Pancreas (tissue), 10 donors: ENCODE measurements at regions not wholly inside any gene's neighbourhood (a gene's known extent, or its start where the extent isn't known, plus 50 kb on each side); places are given as distances from the start of the nearest gene placed in this dataset.

ENCODE experiments used
- ATAC-seq, 4 donors: fragments of 200-7000 bp; cut with Tn5 transposase; one replicate each; pipeline versions ENCODE4 v1.8.0 to v1.9.1; 2020; ENCODE audit warnings: mild to moderate bottlenecking in 4 of 4, moderate library complexity in 4 of 4
- DNase-seq, 6 donors: peaks; one replicate each; pipeline ENCODE4 v3.0.0-alpha.2; 2020
- FAIRE-seq: peaks from 2 replicates; lab custom pipeline; 2012; peaks lifted over from hg19 to GRCh38; lab: Jason Lieb, UNC
- H3K27ac ChIP-seq, 4 donors: fragments of 200-600 bp; sonication (generic); 1 replicate in 3 of 4; 2 replicates in 1 of 4; pipeline versions ENCODE4 v1.5.0 to v1.8.0; 2020
- H3K27me3 ChIP-seq, 4 donors: fragments of 200-600 bp; one replicate each; pipeline ENCODE4 v1.8.0; 2021
- H3K36me3 ChIP-seq, 3 donors: fragments of 200-600 bp; sonication (generic) in 1 of 3; one replicate each; pipeline versions ENCODE4 v1.5.0 to v1.8.0; 2020 to 2021
- H3K4me1 ChIP-seq, 3 donors: fragments of 200-600 bp; one replicate each; pipeline ENCODE4 v1.8.0; 2021
- H3K4me3 ChIP-seq, 4 donors: fragments of 200-600 bp; sonication (generic) in 2 of 4; one replicate each; pipeline versions ENCODE4 v1.5.0 to v1.8.0; 2020 to 2021
- H3K9me3 ChIP-seq, 4 donors: fragments of 200-600 bp; one replicate each; pipeline ENCODE4 v1.8.0; 2021
- WGBS, 2 donors: extraction: QIAGEN DNeasy Blood & Tissue Kit; methylation state at CpG; one replicate each; pipeline ENCODE4 v1.1.7; 2013; 5-methylcytosine and 5-hydroxymethylcytosine counted together
- intact Hi-C, 3 donors: fragments of 100-400 bp; cut with DNase I; formaldehyde crosslinking; loops; one replicate each; pipeline versions ENCODE4 v1.11.1 to v1.14.2; 2022
- TF ChIP-seq, protein P1 (sequence below), 4 donors: fragments of 200-600 bp; sonication (generic) in 3 of 4; IDR thresholded peaks; one replicate each; pipeline versions ENCODE4 v1.5.0 to v1.8.0; 2021; ENCODE audit warnings: antibody characterized with exemption in 4 of 4
- donor health status: healthy with polysubstance abuse.
- donor health status: DM: no; HTN: no; CAD: no; lungs with moderate emphysema.
- donor health status: DM: no; HTN: no; CAD: no.
- donor health status: control.
- donor health status: control.
- donor health status: Bipolar disorder and iron deficiency.
- donor health status: DM: yes; HTN: yes; CAD: no.
- donor health status: DM: no; HTN: no; CAD: no.
- donor health status: DM: no; HTN: no; CAD: no.
- donor health status: DM: yes; HTN: yes; CAD: no.

DNA sequence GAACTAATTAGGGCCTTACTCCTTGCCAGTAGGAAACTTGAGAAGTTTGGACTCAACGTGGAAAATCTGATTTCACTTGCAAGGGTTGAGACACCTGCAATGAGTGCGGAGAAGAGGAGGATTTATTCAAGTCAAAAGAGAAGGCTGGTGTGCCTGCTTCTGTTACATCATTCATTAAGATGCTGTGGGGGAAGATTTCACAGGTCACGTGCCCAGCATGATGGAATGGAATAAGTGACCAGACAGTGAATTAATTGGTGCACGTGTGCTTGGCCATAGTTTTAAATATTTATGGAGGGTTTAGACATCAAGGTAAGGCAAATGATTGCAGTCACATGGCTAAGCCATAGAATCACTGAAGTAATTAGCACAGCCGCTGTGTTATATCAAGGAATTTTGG is 155.0 kb downstream of the C7orf25 start:
- FAIRE-seq: no peak
- intact Hi-C loops: no loop called here

DNA sequence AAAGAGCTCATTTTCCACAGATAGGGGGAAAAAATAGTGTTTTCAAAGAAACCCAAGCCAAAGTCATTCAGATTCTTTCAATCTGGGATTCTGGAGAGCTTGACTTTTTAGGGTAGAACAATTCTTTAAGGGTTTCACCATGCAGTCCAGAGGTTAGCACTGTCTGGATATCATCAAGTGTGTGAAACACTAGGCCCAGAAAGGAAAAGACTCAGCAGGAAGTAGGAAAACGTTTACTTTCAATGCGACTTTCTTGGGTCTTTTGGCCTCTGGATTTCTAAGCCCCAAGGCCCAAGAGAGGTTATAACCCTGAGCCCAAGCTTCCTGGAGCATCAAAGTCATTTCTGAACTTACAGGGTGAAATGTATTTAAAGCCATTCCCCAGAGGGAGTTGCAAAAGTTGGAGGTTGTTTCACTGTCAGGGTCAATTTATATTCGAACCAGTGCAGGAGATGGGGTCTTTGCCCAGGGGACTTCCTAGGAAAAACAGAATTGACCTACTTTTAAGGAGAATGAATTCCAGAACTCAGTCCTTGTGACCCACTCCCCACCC is 158.0 kb downstream of the C7orf25 start:
- Histone ChIP-seq H3K27ac (no peak overlapping the region), H3K36me3 (no peaks in the 10 kb centered on the region), H3K4me1 (no peaks in the 10 kb centered on the region), H3K4me3 (no peak overlapping the region), H3K27me3 (no peaks in the 10 kb centered on the region), H3K9me3 (no peaks in the 10 kb centered on the region)
- intact Hi-C loops: no loop called here
- WGBS, 2 donors: 33 to 43% methylated on average over 3 of the region's 3 CpGs
- DNase-seq (no peak), FAIRE-seq (no peak), ATAC-seq (no peak)
- TF ChIP-seq, protein P1, sequence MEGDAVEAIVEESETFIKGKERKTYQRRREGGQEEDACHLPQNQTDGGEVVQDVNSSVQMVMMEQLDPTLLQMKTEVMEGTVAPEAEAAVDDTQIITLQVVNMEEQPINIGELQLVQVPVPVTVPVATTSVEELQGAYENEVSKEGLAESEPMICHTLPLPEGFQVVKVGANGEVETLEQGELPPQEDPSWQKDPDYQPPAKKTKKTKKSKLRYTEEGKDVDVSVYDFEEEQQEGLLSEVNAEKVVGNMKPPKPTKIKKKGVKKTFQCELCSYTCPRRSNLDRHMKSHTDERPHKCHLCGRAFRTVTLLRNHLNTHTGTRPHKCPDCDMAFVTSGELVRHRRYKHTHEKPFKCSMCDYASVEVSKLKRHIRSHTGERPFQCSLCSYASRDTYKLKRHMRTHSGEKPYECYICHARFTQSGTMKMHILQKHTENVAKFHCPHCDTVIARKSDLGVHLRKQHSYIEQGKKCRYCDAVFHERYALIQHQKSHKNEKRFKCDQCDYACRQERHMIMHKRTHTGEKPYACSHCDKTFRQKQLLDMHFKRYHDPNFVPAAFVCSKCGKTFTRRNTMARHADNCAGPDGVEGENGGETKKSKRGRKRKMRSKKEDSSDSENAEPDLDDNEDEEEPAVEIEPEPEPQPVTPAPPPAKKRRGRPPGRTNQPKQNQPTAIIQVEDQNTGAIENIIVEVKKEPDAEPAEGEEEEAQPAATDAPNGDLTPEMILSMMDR (IDR thresholded peaks at IDR 0.05): no peak

More for the DNA sequence above, 155.0 kb downstream of the C7orf25 start:
- Histone ChIP-seq H3K27ac (no peak overlapping the region), H3K4me3 (no peak overlapping the region), H3K36me3 (no peaks in the 10 kb centered on the region), H3K9me3 (no peaks in the 10 kb centered on the region), H3K27me3 (no peaks in the 10 kb centered on the region), H3K4me1 (no peaks in the 10 kb centered on the region)
- ATAC-seq (no peak), DNase-seq (no peak)
- WGBS, 2 donors: 59 to 68% methylated on average over 5 of the region's 5 CpGs
- TF ChIP-seq, protein P1 (IDR thresholded peaks at IDR 0.05): no peak

DNA sequence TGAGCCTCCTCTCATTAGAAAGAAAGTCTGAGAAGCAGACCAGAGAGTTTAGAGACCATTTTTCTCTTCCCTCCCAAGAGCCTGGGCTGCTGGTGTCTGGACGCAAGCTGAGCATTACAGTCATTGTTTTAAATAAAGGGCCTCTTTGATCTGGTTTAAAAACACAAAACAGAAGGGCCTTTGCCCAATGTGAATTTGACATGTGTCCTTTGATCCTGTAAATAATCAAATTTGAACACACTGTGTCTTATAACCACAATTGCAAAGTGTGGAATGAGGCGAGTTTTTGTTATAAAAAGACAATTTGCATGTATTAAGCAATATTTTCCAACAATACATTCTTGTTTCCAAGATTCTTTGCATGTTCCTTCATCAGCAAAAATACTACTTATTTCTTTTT is 158.5 kb downstream of the C7orf25 start:
- Histone ChIP-seq H3K36me3 (no peaks in the 10 kb centered on the region), H3K9me3 (no peaks in the 10 kb centered on the region), H3K4me1 (no peaks in the 10 kb centered on the region), H3K4me3 (no peak overlapping the region), H3K27me3 (no peaks in the 10 kb centered on the region), H3K27ac (no peak overlapping the region)
- 38 to 79% methylated on average over 2 of the region's 2 CpGs for WGBS, 2 donors
- FAIRE-seq: no peak
- TF ChIP-seq, protein P1 (IDR thresholded peaks at IDR 0.05): no peak
- DNase-seq: no peak
- intact Hi-C loops: no loop called here
- no peak for ATAC-seq

GRCh38 chr7:42750172-42750571 is 161.7 kb downstream of the C7orf25 start:
- 45 to 61% methylated on average over 4 of the region's 4 CpGs for WGBS, 2 donors
- intact Hi-C loops: no loop called here
- DNase-seq: no peak
- no peaks in the 10 kb centered on the region for H3K27me3 ChIP-seq
- H3K27ac ChIP-seq: no peak overlapping the region
- no peaks in the 10 kb centered on the region for H3K36me3 ChIP-seq
- FAIRE-seq: no peak
- no peak for ATAC-seq
- no peaks in the 10 kb centered on the region for H3K9me3 ChIP-seq
- H3K4me3 ChIP-seq: no peak overlapping the region
- no peaks in the 10 kb centered on the region for H3K4me1 ChIP-seq
- TF ChIP-seq, protein P1 (IDR thresholded peaks at IDR 0.05): no peak

DNA sequence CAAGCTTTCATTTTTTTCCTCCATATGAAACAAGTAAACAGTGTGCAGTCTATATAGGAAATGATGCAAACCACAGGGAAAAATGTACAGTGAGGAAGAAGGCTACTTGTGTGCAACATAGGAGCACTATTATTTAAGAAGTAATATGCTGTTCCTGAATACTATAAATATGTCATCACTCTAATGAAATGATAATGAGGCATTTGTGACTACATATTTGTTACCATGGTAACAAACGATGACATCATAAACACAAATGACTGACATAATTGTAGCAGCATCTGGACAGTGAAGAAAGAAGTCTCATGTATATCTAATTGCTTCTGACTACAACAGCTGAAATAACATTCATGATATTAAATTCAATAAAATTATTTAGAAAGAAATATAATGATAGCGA is 164.8 kb downstream of the C7orf25 start:
- FAIRE-seq (no peak), ATAC-seq (no peak), DNase-seq (no peak)
- TF ChIP-seq, protein P1 (IDR thresholded peaks at IDR 0.05): no peak
- 72 to 76% methylated on average over 2 of the region's 2 CpGs for WGBS, 2 donors
- Histone ChIP-seq H3K36me3 (no peaks in the 10 kb centered on the region), H3K4me3 (no peak overlapping the region), H3K27ac (no peak overlapping the region), H3K9me3 (no peaks in the 10 kb centered on the region), H3K4me1 (no peaks in the 10 kb centered on the region), H3K27me3 (no peaks in the 10 kb centered on the region)
- intact Hi-C loops: no loop called here
